Heart left ventricle (tissue), 16 donors: ENCODE measurements at regions not wholly inside any gene's neighbourhood (a gene's known extent, or its start where the extent isn't known, plus 50 kb on each side); places are given as distances from the start of the nearest gene placed in this dataset.

Experiments
- ATAC-seq, 4 donors: fragments of 200-7000 bp; cut with Tn5 transposase; one replicate each; pipeline ENCODE4 v1.9.1; 2020 to 2022; ENCODE audit warnings: moderate library complexity in 4 of 4, mild to moderate bottlenecking in 3 of 4, moderate number of reproducible peaks in 1 of 4
- DNase-seq, 5 donors: peaks; one replicate each; pipeline ENCODE4 v3.0.0-alpha.2; 2020
- H3K27ac ChIP-seq, 12 donors: fragments of 200-600 bp; sonication (generic) in 4 of 12; one replicate each; pipeline versions ENCODE4 v1.5.0 to v1.8.0; 2016 to 2022; ENCODE audit warnings: mild to moderate bottlenecking in 2 of 12
- H3K27me3 ChIP-seq, 9 donors: fragments of 200-600 bp; sonication (generic) in 2 of 9; one replicate each; pipeline versions ENCODE4 v1.5.1 to v1.8.0; 2016 to 2022; ENCODE audit warnings: mild to moderate bottlenecking in 3 of 9
- H3K36me3 ChIP-seq, 9 donors: fragments of 200-600 bp; sonication (generic) in 2 of 9; one replicate each; pipeline versions ENCODE4 v1.5.0 to v1.8.0; 2018 to 2022; ENCODE audit warnings: mild to moderate bottlenecking in 2 of 9
- H3K4me1 ChIP-seq, 12 donors: fragments of 200-600 bp; sonication (generic) in 4 of 12; one replicate each; pipeline versions ENCODE4 v1.5.0 to v1.8.0; 2016 to 2022; ENCODE audit warnings: mild to moderate bottlenecking in 3 of 12
- H3K4me3 ChIP-seq, 12 donors: fragments of 200-600 bp; sonication (generic) in 4 of 12; one replicate each; pipeline versions ENCODE4 v1.5.0 to v1.8.0; 2017 to 2022; ENCODE audit warnings: mild to moderate bottlenecking in 9 of 12, moderate library complexity in 4 of 12
- H3K9me3 ChIP-seq, 12 donors: fragments of 200-600 bp; sonication (generic) in 4 of 12; one replicate each; pipeline versions ENCODE4 v1.5.0 to v1.8.0; 2016 to 2022; ENCODE audit warnings: mild to moderate bottlenecking in 1 of 12
- POLR2A ChIP-seq, 2 donors: fragments of 450-650 bp; IDR thresholded peaks; one replicate each; pipeline ENCODE4 v1.6.1; 2017; ENCODE audit warnings: antibody characterized with exemption in 2 of 2, mild to moderate bottlenecking in 2 of 2, moderate library complexity in 2 of 2
- WGBS, 4 donors: extraction: QIAGEN DNeasy Blood & Tissue Kit in 2 of 4; methylation state at CpG; one replicate each; pipeline versions ENCODE4 v1.1.5 to v1.1.7; 2013 to 2018; 5-methylcytosine and 5-hydroxymethylcytosine counted together
- intact Hi-C, 10 donors: fragments of 100-400 bp; cut with DNase I; formaldehyde crosslinking; loops; one replicate each; pipeline versions ENCODE4 v1.11.1 to v1.14.2; 2022
- TF ChIP-seq, protein P1 (sequence below), 12 donors: fragments of 200-600 bp; sonication (generic) in 4 of 12; IDR thresholded peaks; one replicate each; pipeline versions ENCODE4 v1.5.0 to v1.8.0; 2018 to 2022; ENCODE audit warnings: antibody characterized with exemption in 12 of 12, mild to moderate bottlenecking in 5 of 12
- donor health status: ischemic (EF 13 %, LVEDD 7.1; RV severe dilation, severe dysfunction).
- donor health status: healthy with polysubstance abuse.
- donor health status: DM: no; HTN: yes; CAD: no.
- donor health status: DM: no; HTN: no; CAD: no.
- donor health status: ischemic (EF 25% LVEDD 6.9; RV normal size, moderate dysfunction).
- donor health status: ischemic (EF 25% LVEDD 5.7; RV mildly dilated, moderate dysfunction).
- donor health status: healthy.
- donor health status: DM: yes; HTN: yes; CAD: no.
- donor health status: ischemic (EF 35%, LVEDD 5.7; RV mildly dilated, moderate dysfunction).
- donor health status: nonischemic (EF 11% LVEDD 7.7; RV severe dilation, severe dysfunction).
- donor health status: DM: yes; HTN: yes; CAD: no.
- donor health status: PGD.
- donor health status: ischemic (EF 29% LVEDD 5.4; RV normal size, mild dysfunction).
- donor health status: nonischemic (EF 23%, LVEDD 6.1; RV moderate dilation, normal function).

DNA sequence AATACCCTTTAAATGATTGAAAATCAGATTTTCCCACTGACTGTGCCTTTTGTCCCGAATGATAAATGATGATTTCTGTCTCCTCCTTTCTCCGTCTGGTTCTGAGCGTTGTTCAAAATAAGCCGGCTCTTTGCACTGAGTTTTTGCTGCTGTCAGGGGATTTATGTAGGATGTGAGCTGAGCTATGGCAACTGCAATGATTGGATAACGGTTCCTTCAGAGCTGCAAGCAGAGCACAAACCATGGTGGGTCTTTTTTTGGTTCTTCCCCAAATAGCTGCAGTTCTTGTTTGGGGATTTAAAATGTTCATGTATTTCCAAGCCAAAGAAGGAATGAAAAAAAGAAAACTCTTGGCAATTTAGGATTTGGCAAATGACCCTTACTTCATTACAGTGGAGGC lies 124.5 kb upstream of the CASK start:
- Histone ChIP-seq H3K4me3 (no peak overlapping the region), H3K9me3 (no peaks in the 10 kb centered on the region), H3K4me1 (peaks cover 0 to 4% (median 0%) of the 10 kb centered on the region in 12 donors), H3K27me3 (peaks cover 0 to 4% (median 0%) of the 10 kb centered on the region in 9 donors), H3K27ac (no peak overlapping the region), H3K36me3 (no peaks in the 10 kb centered on the region)
- DNase-seq (no peak), ATAC-seq (no peak)
- TF ChIP-seq, protein P1, sequence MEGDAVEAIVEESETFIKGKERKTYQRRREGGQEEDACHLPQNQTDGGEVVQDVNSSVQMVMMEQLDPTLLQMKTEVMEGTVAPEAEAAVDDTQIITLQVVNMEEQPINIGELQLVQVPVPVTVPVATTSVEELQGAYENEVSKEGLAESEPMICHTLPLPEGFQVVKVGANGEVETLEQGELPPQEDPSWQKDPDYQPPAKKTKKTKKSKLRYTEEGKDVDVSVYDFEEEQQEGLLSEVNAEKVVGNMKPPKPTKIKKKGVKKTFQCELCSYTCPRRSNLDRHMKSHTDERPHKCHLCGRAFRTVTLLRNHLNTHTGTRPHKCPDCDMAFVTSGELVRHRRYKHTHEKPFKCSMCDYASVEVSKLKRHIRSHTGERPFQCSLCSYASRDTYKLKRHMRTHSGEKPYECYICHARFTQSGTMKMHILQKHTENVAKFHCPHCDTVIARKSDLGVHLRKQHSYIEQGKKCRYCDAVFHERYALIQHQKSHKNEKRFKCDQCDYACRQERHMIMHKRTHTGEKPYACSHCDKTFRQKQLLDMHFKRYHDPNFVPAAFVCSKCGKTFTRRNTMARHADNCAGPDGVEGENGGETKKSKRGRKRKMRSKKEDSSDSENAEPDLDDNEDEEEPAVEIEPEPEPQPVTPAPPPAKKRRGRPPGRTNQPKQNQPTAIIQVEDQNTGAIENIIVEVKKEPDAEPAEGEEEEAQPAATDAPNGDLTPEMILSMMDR (IDR thresholded peaks at IDR 0.05) = no peak
- no peak for TF ChIP-seq POLR2A (IDR thresholded peaks at IDR 0.05)
- WGBS, 4 donors = 69 to 81% (median 78%) methylated on average over 5 of the region's 5 CpGs
- intact Hi-C loops = no loop called here

DNA sequence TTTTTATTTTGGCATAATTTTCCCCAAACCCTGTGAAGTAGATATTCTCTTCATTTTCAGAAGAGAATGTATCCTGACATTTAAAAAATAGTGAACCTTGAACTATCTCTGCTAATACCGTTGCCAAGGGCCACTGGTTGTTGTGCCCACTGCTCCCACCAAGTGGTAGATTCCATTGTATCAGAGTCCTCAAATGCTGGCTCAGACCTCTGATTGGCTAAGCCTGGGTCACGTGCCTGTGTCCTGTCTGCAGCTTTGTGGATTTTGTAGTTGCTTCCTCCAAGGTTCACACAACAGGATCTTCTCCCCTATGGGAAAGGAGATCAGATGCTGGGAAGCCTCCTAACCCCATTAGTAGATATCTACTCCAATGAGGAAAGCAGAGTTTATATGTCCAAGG lies 104.8 kb upstream of the CASK start:
- no peaks in the 10 kb centered on the region for H3K4me1 ChIP-seq
- no peaks in the 10 kb centered on the region for H3K36me3 ChIP-seq
- H3K4me3 ChIP-seq = no peak overlapping the region
- ATAC-seq (no peak), DNase-seq (no peak)
- no peaks in the 10 kb centered on the region for H3K27me3 ChIP-seq
- no peak overlapping the region for H3K27ac ChIP-seq
- WGBS, 4 donors = 80 to 93% (median 85%) methylated on average over 2 of the region's 2 CpGs
- H3K9me3 ChIP-seq = peaks cover 0 to 13% (median 0%) of the 10 kb centered on the region in 12 donors
- TF ChIP-seq POLR2A (IDR thresholded peaks at IDR 0.05) = no peak
- TF ChIP-seq, protein P1 (IDR thresholded peaks at IDR 0.05) = no peak
- intact Hi-C loops = no loop called here

DNA sequence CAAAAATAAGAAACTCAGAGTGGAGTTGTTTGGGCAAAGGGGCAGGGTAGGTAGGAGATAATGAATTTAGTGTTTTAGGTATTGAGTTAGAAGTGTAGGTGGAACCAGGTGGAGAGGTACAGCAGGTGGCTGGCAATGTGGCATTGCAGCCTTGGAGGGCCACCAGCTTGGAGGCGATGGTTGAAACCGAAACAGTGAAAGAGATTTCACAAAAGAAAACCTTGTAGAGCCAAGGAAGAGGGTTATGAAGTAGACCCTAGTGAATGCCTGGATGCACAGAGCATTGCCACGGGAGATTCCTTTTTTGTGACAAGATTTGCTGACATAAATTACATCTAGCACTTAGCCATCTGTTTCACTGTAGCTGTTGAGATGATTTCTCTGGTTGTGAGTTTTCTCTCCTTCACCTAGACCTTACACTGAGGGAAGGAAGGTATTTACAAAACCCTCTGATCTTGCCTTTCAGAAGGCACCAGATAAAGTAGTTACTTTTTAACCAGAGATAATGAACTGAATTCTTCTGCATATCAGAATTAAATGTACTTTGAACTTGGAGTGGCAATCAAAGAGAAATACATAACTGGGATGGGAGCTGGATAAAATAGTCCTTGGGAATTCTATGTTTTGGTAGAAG lies 104.1 kb upstream of the CASK start:
- Histone ChIP-seq H3K27me3 (no peaks in the 10 kb centered on the region), H3K4me3 (no peak overlapping the region), H3K4me1 (no peaks in the 10 kb centered on the region), H3K27ac (no peak overlapping the region), H3K36me3 (no peaks in the 10 kb centered on the region), H3K9me3 (peaks cover 0 to 8% (median 0%) of the 10 kb centered on the region in 12 donors)
- DNase-seq (no peak), ATAC-seq (no peak)
- intact Hi-C loops = no loop called here
- 73 to 97% (median 87%) methylated on average over 3 of the region's 3 CpGs for WGBS, 4 donors
- TF ChIP-seq POLR2A (IDR thresholded peaks at IDR 0.05) = no peak
- TF ChIP-seq, protein P1 (IDR thresholded peaks at IDR 0.05) = no peak

DNA sequence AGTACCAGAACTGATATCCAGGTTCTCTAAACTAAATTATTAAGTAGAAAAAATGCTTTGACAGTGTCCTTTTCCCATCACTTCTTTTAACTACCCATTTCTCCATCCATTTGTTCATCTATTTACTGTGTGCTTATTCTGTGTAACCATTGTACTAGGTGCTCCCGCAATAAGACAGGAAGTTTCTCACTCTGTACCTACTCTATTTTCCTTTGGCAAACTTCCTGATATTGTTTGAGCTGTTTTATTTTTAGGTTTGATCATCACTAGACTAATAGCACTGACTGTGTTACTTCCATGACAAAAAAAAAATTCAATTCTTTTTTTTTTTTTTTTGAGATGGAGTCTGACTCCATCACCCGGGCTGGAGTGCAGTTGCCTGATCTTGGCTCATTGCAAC lies 102.5 kb upstream of the CASK start:
- DNase-seq = no peak
- H3K36me3 ChIP-seq = no peaks in the 10 kb centered on the region
- no peak overlapping the region for H3K4me3 ChIP-seq
- H3K27ac ChIP-seq = no peak overlapping the region
- H3K27me3 ChIP-seq = no peaks in the 10 kb centered on the region
- TF ChIP-seq, protein P1 (IDR thresholded peaks at IDR 0.05) = no peak
- no peak for TF ChIP-seq POLR2A (IDR thresholded peaks at IDR 0.05)
- 65 to 70% (median 67%) methylated on average over 2 of the region's 2 CpGs for WGBS, 4 donors
- peaks cover 0 to 4% (median 0%) of the 10 kb centered on the region in 12 donors for H3K9me3 ChIP-seq
- intact Hi-C loops = no loop called here
- peak in 1 of 4 donors; percentile 22 for ATAC-seq
- no peaks in the 10 kb centered on the region for H3K4me1 ChIP-seq
